ENCODE measurements at regions not wholly inside any gene's neighbourhood (a gene's known extent, or its start where the extent isn't known, plus 50 kb on each side); places are given as distances from the start of the nearest gene placed in this dataset.

DNA sequence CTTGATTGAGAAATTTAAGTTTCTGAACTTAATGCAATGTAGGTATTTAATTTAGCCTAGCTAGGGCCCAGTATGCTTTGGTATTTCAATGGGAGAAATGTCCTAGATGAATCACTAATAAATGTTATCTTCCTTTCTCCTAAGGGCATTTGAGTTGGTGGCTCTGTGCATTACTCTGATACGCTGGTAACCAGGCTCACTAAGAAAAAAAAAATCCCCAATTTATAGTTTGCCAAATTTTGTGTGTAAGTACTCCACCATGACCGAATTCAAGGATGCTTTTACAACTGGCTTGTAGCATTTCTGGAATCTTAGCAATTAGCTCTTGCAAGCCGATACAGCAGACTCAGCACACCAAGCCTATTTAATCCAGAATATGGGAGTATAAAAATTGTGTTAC lies 94.6 kb upstream of the LPP start:
- TF ChIP-seq TFCP2L1 (CRISPR knock-in tag; IDR thresholded peaks at IDR 0.05) = no peak
- no peak for TF ChIP-seq CHD2 (IDR thresholded peaks at IDR 0.05; ENCODE audit: low read length, partially characterized antibody)
- no peak for TF ChIP-seq POLR2AphosphoS2 (conservative IDR thresholded peaks at IDR 0.05; ENCODE audit: low read length)
- TF ChIP-seq NFE2L2 (conservative IDR thresholded peaks at IDR 0.05; ENCODE audit: low read length) = no peak
- TF ChIP-seq FOSB (CRISPR knock-in tag; IDR thresholded peaks at IDR 0.05) = no peak
- TF ChIP-seq POLR2A (IDR thresholded peaks at IDR 0.05; ENCODE audit: low read length) = no peak
- TF ChIP-seq, protein P1, sequence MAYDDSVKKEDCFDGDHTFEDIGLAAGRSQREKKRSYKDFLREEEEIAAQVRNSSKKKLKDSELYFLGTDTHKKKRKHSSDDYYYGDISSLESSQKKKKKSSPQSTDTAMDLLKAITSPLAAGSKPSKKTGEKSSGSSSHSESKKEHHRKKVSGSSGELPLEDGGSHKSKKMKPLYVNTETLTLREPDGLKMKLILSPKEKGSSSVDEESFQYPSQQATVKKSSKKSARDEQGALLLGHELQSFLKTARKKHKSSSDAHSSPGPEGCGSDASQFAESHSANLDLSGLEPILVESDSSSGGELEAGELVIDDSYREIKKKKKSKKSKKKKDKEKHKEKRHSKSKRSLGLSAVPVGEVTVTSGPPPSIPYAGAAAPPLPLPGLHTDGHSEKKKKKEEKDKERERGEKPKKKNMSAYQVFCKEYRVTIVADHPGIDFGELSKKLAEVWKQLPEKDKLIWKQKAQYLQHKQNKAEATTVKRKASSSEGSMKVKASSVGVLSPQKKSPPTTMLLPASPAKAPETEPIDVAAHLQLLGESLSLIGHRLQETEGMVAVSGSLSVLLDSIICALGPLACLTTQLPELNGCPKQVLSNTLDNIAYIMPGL (CRISPR knock-in tag; IDR thresholded peaks at IDR 0.05; ENCODE audit: borderline replicate concordance) = no peak
- TF ChIP-seq HOXA7 (CRISPR knock-in tag; IDR thresholded peaks at IDR 0.05) = no peak
- no peak for TF ChIP-seq EHMT2 (IDR thresholded peaks at IDR 0.05; ENCODE audit: low read depth)
- no peak for TF ChIP-seq FOXS1 (CRISPR knock-in tag; IDR thresholded peaks at IDR 0.05)
- Histone ChIP-seq H3K4me3 (no peak overlapping the region), H3K27ac (no peak overlapping the region; a peak in 1 of 6 replicates), H3K9me3 (no peaks in the 10 kb centered on the region), H3K4me1 (peaks cover 15% of the 10 kb centered on the region), H3K4me2 (no peak overlapping the region)
- FAIRE-seq = no peak
- no peak for DNase-seq (ENCODE audit: low read depth in 1 of 2, low spot score in 1 of 2)
- no peak for ATAC-seq
- WGBS (ENCODE audit: missing lambda C conversion rate) = 96% methylated on average over 3 of the region's 3 CpGs
- ChIA-PET CTCF (interaction anchor here (0.6 to 0.7 kb wide), 2 partner anchors 200 to 897 kb away, joined by 3 read pairs; no protein-coding TSS in a partner anchor), POLR2A (no interaction called here)

DNA sequence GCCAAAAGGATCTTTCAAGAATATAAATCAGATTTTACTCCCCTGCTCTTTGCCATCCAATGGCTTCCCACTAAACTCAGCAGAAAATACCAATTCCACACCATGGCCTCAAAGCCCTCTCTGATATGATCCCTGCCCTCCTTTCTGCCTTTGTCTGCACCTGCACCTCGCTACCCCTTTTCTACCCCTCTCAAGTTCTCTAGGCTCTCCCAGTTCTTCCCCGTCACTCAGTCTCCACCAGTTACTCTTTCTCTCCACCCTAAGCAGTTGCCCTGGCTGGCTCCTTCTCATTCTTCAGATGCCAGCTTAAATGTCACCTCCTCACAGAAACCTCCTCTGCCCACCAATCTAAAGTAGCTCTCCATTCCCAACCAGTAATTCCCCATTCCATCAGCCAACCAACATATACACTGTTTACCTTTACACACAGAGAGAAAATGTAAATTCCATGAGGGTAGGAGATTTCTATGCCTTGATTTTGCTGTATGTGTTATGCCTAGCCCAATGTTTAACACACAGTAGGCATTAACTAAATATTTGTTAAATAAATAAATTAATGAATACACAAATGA lies 93.6 kb upstream of the LPP start:
- DNase-seq (ENCODE audit: low read depth in 1 of 2, low spot score in 1 of 2) = no peak
- Histone ChIP-seq H3K9me3 (no peaks in the 10 kb centered on the region), H3K27ac (peak overlapping the region in 1 of 2 experiments; percentile 62; a peak in 1 of 6 replicates), H3K4me1 (peaks cover 15% of the 10 kb centered on the region), H3K4me3 (no peak overlapping the region), H3K4me2 (no peak overlapping the region)
- WGBS (ENCODE audit: missing lambda C conversion rate) = 97% methylated on average over 2 of the region's 2 CpGs
- FAIRE-seq = no peak
- no peak for TF ChIP-seq TP53 (CRISPR knock-in tag; IDR thresholded peaks at IDR 0.05)
- TF ChIP-seq GATA3 (IDR thresholded peaks at IDR 0.05; ENCODE audit: borderline replicate concordance) = no peak
- no peak for TF ChIP-seq EHMT2 (IDR thresholded peaks at IDR 0.05; ENCODE audit: low read depth)
- TF ChIP-seq SREBF2 (IDR thresholded peaks at IDR 0.05) = no peak
- TF ChIP-seq SMC3 (IDR thresholded peaks at IDR 0.05) = no peak
- no peak for TF ChIP-seq RFX5 (IDR thresholded peaks at IDR 0.05)
- TF ChIP-seq, protein P1 (CRISPR knock-in tag; IDR thresholded peaks at IDR 0.05; ENCODE audit: borderline replicate concordance) = no peak
- TF ChIP-seq HEYL (CRISPR knock-in tag; IDR thresholded peaks at IDR 0.05) = no peak
- TF ChIP-seq CHD4 (IDR thresholded peaks at IDR 0.05; ENCODE audit: borderline replicate concordance) = no peak
- no peak for ATAC-seq
- CTCF ChIA-PET = interaction anchor here (0.5 to 1.2 kb wide), 2 partner anchors 10 to 1363 kb away, joined by 3 read pairs; no protein-coding TSS in a partner anchor
- POLR2A ChIA-PET = no interaction called here

DNA sequence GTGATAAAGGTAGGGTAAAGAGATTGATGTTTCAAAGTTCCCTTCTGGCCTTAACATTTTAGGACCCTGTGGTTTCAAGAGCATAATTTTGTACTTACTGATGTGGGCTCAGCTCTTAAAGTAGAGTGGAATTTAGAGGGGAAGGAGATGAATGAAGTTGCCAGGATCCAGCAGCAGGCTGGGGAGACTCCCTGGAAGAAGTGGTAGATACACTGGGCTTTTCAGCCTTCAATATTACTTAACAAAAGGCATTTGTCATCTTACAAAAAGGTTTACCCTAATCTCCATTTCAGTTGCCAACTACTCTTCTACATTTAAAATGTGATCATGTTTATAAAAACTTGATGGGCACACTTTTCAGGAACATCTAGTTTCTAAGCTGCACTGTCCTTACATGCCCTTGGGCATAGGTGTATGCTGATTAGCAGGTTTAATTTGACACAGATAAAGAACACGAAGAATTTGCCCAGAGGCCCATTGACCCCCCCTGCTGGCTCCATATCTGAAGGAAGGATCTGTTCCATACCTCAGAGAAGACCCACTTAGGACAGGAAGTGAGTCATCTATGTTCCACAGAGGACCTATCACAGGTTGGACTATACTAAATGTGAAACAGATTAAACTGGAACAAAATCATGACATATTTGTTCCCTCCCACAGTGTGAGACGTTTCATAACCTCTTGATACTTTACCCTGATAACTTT lies 93.0 kb upstream of the LPP start:
- ChIA-PET CTCF (interaction anchor here (0.5 to 1.2 kb wide), 3 partner anchors 10 to 1363 kb away, joined by 3 to 4 read pairs (median 3); no protein-coding TSS in a partner anchor), POLR2A (interaction anchor here (0.6 kb wide), 1 partner anchor 238 kb away, joined by 3 read pairs; no protein-coding TSS in a partner anchor)
- Histone ChIP-seq H3K4me2 (peak overlapping the region; percentile 40; the same call in 2 of the 3 replicates), H3K27ac (peak overlapping the region; percentile 62 to 68; a peak in 3 of 6 replicates), H3K4me1 (peaks cover 15% of the 10 kb centered on the region), H3K4me3 (no peak overlapping the region), H3K9me3 (no peaks in the 10 kb centered on the region)
- DNase-seq (ENCODE audit: low read depth in 1 of 2, low spot score in 1 of 2) = peak; percentile 8 to 42
- 11% methylated on average over 2 of the region's 2 CpGs for WGBS (ENCODE audit: missing lambda C conversion rate)
- no peak for FAIRE-seq
- ATAC-seq = peak in 1 of 2 experiments; percentile 72; a peak in 3 of 6 replicates
- TF ChIP-seq MAZ (IDR thresholded peaks at IDR 0.05; ENCODE audit: borderline replicate concordance, low read depth, low read length) (no peak), NPAS2 (CRISPR knock-in tag; IDR thresholded peaks at IDR 0.05; ENCODE audit: borderline replicate concordance) (no peak), TP53 (CRISPR knock-in tag; IDR thresholded peaks at IDR 0.05) (no peak), SMC3 (IDR thresholded peaks at IDR 0.05) (0 out of 3 replicates have a peak, but pooled peaks have one; percentile 18), FOSB (CRISPR knock-in tag; IDR thresholded peaks at IDR 0.05) (no peak), GATA3 (IDR thresholded peaks at IDR 0.05; ENCODE audit: borderline replicate concordance) (peak; percentile 17; the same call in 1 of the 2 replicates), FOSL2 (IDR thresholded peaks at IDR 0.05) (no peak), FOSL2 (CRISPR knock-in tag; IDR thresholded peaks at IDR 0.05) (peak; percentile 34; the same call in 1 of the 2 replicates), RAD21 (conservative IDR thresholded peaks at IDR 0.05 in 1 of 2, IDR thresholded peaks at IDR 0.05 in 1 of 2) (0 out of 5 replicates have a peak, but pooled peaks of 1 of the 2 experiments have one; percentile 11), MYC (IDR thresholded peaks at IDR 0.05; ENCODE audit: borderline replicate concordance, low read length) (no peak)
- TF ChIP-seq, protein P2, sequence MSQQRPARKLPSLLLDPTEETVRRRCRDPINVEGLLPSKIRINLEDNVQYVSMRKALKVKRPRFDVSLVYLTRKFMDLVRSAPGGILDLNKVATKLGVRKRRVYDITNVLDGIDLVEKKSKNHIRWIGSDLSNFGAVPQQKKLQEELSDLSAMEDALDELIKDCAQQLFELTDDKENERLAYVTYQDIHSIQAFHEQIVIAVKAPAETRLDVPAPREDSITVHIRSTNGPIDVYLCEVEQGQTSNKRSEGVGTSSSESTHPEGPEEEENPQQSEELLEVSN (IDR thresholded peaks at IDR 0.05; ENCODE audit: borderline replicate concordance, low read depth) = no peak

All from A549 (cell line).